HepG2 (cell line): ENCODE measurements at regions not wholly inside any gene's neighbourhood (a gene's known extent, or its start where the extent isn't known, plus 50 kb on each side); places are given as distances from the start of the nearest gene placed in this dataset.

Experiments
- ARID2 ChIP-seq: sonication (generic); formaldehyde crosslinking; IDR thresholded peaks from 2 replicates; pipeline ENCODE4 v1.8.1; 2022; ENCODE audit warnings: mild to moderate bottlenecking, missing genetic modification reagents, borderline replicate concordance
- CTCF ChIP-seq: sonication (generic); formaldehyde crosslinking; IDR thresholded peaks from 2 replicates; pipeline ENCODE4 v1.5.0; 2020; ENCODE audit warnings: mild to moderate bottlenecking, missing genetic modification reagents, moderate library complexity
- KLF6 ChIP-seq: IDR thresholded peaks from 2 replicates; pipeline ENCODE4 v1.8.0; 2016; ENCODE audit warnings: missing biosample characterization, missing genetic modification reagents
- MIER2 ChIP-seq: IDR thresholded peaks from 2 replicates; pipeline ENCODE4 v1.6.1; 2016; ENCODE audit warnings: missing biosample characterization, missing genetic modification reagents
- POLR2A ChIP-seq, 2 experiments: IDR thresholded peaks; 2 replicates each; pipeline ENCODE4 v1.6.1; 2011; ENCODE audit warnings: low read depth in 2 of 2, low read length in 2 of 2, mild to moderate bottlenecking in 1 of 2, moderate library complexity in 1 of 2; ENCODE audit not compliant: insufficient read depth in 1 of 2
- SP1 ChIP-seq, 2 experiments: fragments of 450-650 bp in 1 of 2; sonication (generic) in 1 of 2; formaldehyde crosslinking in 1 of 2; IDR thresholded peaks; 2 replicates each; pipeline versions ENCODE4 v1.4.0 to v1.6.1; 2016 to 2020; ENCODE audit warnings: missing genetic modification reagents in 1 of 2
- ZNF280D ChIP-seq: sonication (generic); formaldehyde crosslinking; IDR thresholded peaks from 2 replicates; pipeline ENCODE4 v1.5.1; 2020; ENCODE audit warnings: mild to moderate bottlenecking, missing genetic modification reagents

- TF ChIP-seq POLR2A (IDR thresholded peaks at IDR 0.05; ENCODE audit: insufficient read depth in 1 of 2, low read depth in 2 of 2, low read length in 2 of 2) (no peak), KLF6 (CRISPR knock-in tag) (no peak), ARID2 (no peak), CTCF (CRISPR knock-in tag) (no peak), ZNF280D (CRISPR knock-in tag) (no peak), MIER2 (CRISPR knock-in tag) (no peak), SP1 (IDR thresholded peaks at IDR 0.05) (no peak), SP1 (CRISPR knock-in tag; IDR thresholded peaks at IDR 0.05) (no peak)
Observed at GRCh38 chr10:47241946-47242867, 57.8 kb upstream of the GDF10 start.
